IMR-90 (cell line): ENCODE measurements at regions not wholly inside any gene's neighbourhood (a gene's known extent, or its start where the extent isn't known, plus 50 kb on each side); places are given as distances from the start of the nearest gene placed in this dataset.

Experiments used
- ATAC-seq: fragments of 200-7000 bp; cut with Tn5 transposase; 2 replicates; pipeline ENCODE4 v1.9.1; 2020; ENCODE audit warnings: low read depth, mild to moderate bottlenecking, moderate library complexity
- BruUV-seq: library from RNA; stranded (reverse); fragments of 400-500 nt; replicated peaks from 2 replicates; lab custom pipeline; 2021; lab: Mats Ljungman, UMichigan
- CTCF ChIA-PET: fragments of 300-600 bp; formaldehyde crosslinking; extraction: SDS; loops from one replicate; lab custom pipeline; 2021; ENCODE audit warnings: antibody characterized with exemption; lab: Yijun Ruan, JAX
- POLR2A ChIA-PET: fragments of 300-600 bp; sonication (Branson Sonifier 250); formaldehyde crosslinking; loops from one replicate; lab custom pipeline; 2022; ENCODE audit warnings: antibody characterized with exemption; ENCODE audit not compliant: unreplicated experiment; lab: Charles Lee
- DNase-seq: peaks from one replicate; pipeline ENCODE4 v3.0.0; 2013
- H2AFZ ChIP-seq: replicated peaks from 2 replicates; pipeline ENCODE3; 2013; ENCODE audit warnings: low read length, mild to moderate bottlenecking; ENCODE audit not compliant: poor library complexity
- H2AK5ac ChIP-seq: 2 replicates; pipeline ENCODE4 v1.6.1; 2013; ENCODE audit warnings: low read depth, low read length, inconsistent platforms
- H2AK9ac ChIP-seq: replicated peaks from 2 replicates; pipeline ENCODE3; 2013; ENCODE audit warnings: mild to moderate bottlenecking, low read depth, low read length, moderate library complexity; ENCODE audit not compliant: poor library complexity
- H2BK120ac ChIP-seq: 2 replicates; pipeline ENCODE4 v1.6.1; 2013; ENCODE audit warnings: low read depth, low read length, inconsistent platforms
- H2BK15ac ChIP-seq: 3 replicates; pipeline ENCODE4 v1.6.1; 2013; ENCODE audit warnings: low read depth, low read length, inconsistent platforms
- H2BK20ac ChIP-seq: 2 replicates; pipeline ENCODE4 v1.6.1; 2013; ENCODE audit warnings: low read depth, mild to moderate bottlenecking, inconsistent platforms, low read length, moderate library complexity
- H2BK5ac ChIP-seq: 2 replicates; pipeline ENCODE4 v1.6.1; 2013; ENCODE audit warnings: mild to moderate bottlenecking, low read depth, low read length, inconsistent platforms; ENCODE audit not compliant: poor library complexity, severe bottlenecking
- H3K14ac ChIP-seq: replicated peaks from 2 replicates; pipeline ENCODE4 v1.6.1; 2013; ENCODE audit warnings: low read depth, low read length, inconsistent platforms
- H3K18ac ChIP-seq: 2 replicates; pipeline ENCODE4 v1.6.1; 2013; ENCODE audit warnings: low read depth, low read length, control low read depth
- H3K23ac ChIP-seq: 2 replicates; pipeline ENCODE4 v1.6.1; 2013; ENCODE audit warnings: low read depth, low read length, inconsistent platforms
- H3K27ac ChIP-seq: 2 replicates; pipeline ENCODE4 v1.5.1; 2013; ENCODE audit warnings: mild to moderate bottlenecking, control low read depth, low read length; ENCODE audit not compliant: insufficient read depth
- H3K27me3 ChIP-seq: 2 replicates; pipeline ENCODE4 v1.6.1; 2013; ENCODE audit warnings: low read length; ENCODE audit not compliant: control insufficient read depth, insufficient read depth
- H3K36me3 ChIP-seq: 2 replicates; pipeline ENCODE4 v1.6.1; 2013; ENCODE audit warnings: low read length, mixed read lengths; ENCODE audit not compliant: control insufficient read depth, insufficient read depth
- H3K4ac ChIP-seq: 2 replicates; pipeline ENCODE4 v1.6.1; 2013; ENCODE audit warnings: low read depth, low read length, inconsistent platforms
- H3K4me1 ChIP-seq: 2 replicates; pipeline ENCODE4 v1.6.1; 2013; ENCODE audit warnings: low read length, mixed read lengths; ENCODE audit not compliant: control insufficient read depth, insufficient read depth
- H3K4me2 ChIP-seq: 2 replicates; pipeline ENCODE4 v1.6.1; 2013; ENCODE audit warnings: low read depth, mild to moderate bottlenecking, control low read depth, low read length, moderate library complexity
- H3K4me3 ChIP-seq: 2 replicates; pipeline ENCODE4 v1.5.1; 2013; ENCODE audit warnings: low read depth, mild to moderate bottlenecking, control low read depth, low read length, moderate library complexity; ENCODE audit not compliant: insufficient read depth
- H3K56ac ChIP-seq: 2 replicates; pipeline ENCODE4 v1.6.1; 2013; ENCODE audit warnings: low read length, inconsistent platforms; ENCODE audit not compliant: insufficient read depth; ENCODE audit errors: extremely low read depth
- H3K79me1 ChIP-seq, 2 experiments: 2 replicates each; pipeline ENCODE4 v1.6.1; 2013; ENCODE audit warnings: low read length in 2 of 2, inconsistent platforms in 1 of 2, low read depth in 1 of 2
- H3K9ac ChIP-seq: 2 replicates; pipeline ENCODE4 v1.6.1; 2013; ENCODE audit warnings: low read depth, low read length, control low read depth
- H3K9me1 ChIP-seq: 2 replicates; pipeline ENCODE4 v1.6.1; 2013; ENCODE audit warnings: low read length, inconsistent platforms; ENCODE audit not compliant: insufficient read depth
- H3K9me3 ChIP-seq: 2 replicates; pipeline ENCODE4 v1.6.1; 2013; ENCODE audit warnings: low read length; ENCODE audit not compliant: control insufficient read depth, insufficient read depth
- H4K20me1 ChIP-seq: 2 replicates; pipeline ENCODE4 v1.6.1; 2013; ENCODE audit warnings: low read length, inconsistent platforms; ENCODE audit not compliant: insufficient read depth
- H4K5ac ChIP-seq: 2 replicates; pipeline ENCODE4 v1.6.1; 2013; ENCODE audit warnings: mild to moderate bottlenecking, low read depth, low read length, control low read depth
- H4K8ac ChIP-seq, 2 experiments: 2 replicates each; pipeline ENCODE4 v1.6.1; 2013; ENCODE audit warnings: low read depth in 2 of 2, low read length in 2 of 2, control low read depth in 1 of 2, inconsistent platforms in 1 of 2
- H4K91ac ChIP-seq: 2 replicates; pipeline ENCODE4 v1.6.1; 2013; ENCODE audit warnings: low read depth, low read length, inconsistent platforms; ENCODE audit not compliant: insufficient read depth
- BHLHE40 ChIP-seq: fragments of 150-350 bp; IDR thresholded peaks from 2 replicates; pipeline ENCODE4 v1.6.1; 2016; ENCODE audit warnings: mild to moderate bottlenecking, low read depth, low read length
- CEBPB ChIP-seq: IDR thresholded peaks from 2 replicates; pipeline ENCODE4 v1.6.1; 2012; ENCODE audit warnings: low read depth, low read length, improper control_type of control experiment
- CHD1 ChIP-seq: IDR thresholded peaks from 2 replicates; pipeline ENCODE4 v1.6.1; 2012; ENCODE audit warnings: low read depth, low read length, improper control_type of control experiment
- CTCF ChIP-seq: conservative IDR thresholded peaks from 2 replicates; pipeline ENCODE4 v1.5.1; 2012; ENCODE audit warnings: mild to moderate bottlenecking, low read depth, low read length, improper control_type of control experiment
- ELK1 ChIP-seq: fragments of 150-350 bp; IDR thresholded peaks from 2 replicates; pipeline ENCODE4 v1.6.1; 2016; ENCODE audit warnings: low read depth, mild to moderate bottlenecking, low read length, moderate library complexity, borderline replicate concordance
- FOS ChIP-seq: fragments of 150-350 bp; IDR thresholded peaks from 2 replicates; pipeline ENCODE4 v1.6.1; 2016; ENCODE audit warnings: low read depth, low read length
- MAFK ChIP-seq: IDR thresholded peaks from 2 replicates; pipeline ENCODE4 v1.6.1; 2012; ENCODE audit warnings: low read depth, low read length, improper control_type of control experiment
- MAZ ChIP-seq: IDR thresholded peaks from 2 replicates; pipeline ENCODE4 v1.6.1; 2012; ENCODE audit warnings: low read depth, mild to moderate bottlenecking, low read length, improper control_type of control experiment, moderate library complexity, borderline replicate concordance
- MXI1 ChIP-seq: IDR thresholded peaks from 2 replicates; pipeline ENCODE4 v1.6.1; 2012; ENCODE audit warnings: low read depth, mild to moderate bottlenecking, low read length, moderate library complexity, borderline replicate concordance
- NFE2L2 ChIP-seq: fragments of 150-350 bp; IDR thresholded peaks from 2 replicates; pipeline ENCODE4 v1.6.1; 2016; ENCODE audit warnings: low read depth, mild to moderate bottlenecking, low read length
- POLR2A ChIP-seq: IDR thresholded peaks from 2 replicates; pipeline ENCODE4 v1.6.1; 2012; ENCODE audit warnings: mild to moderate bottlenecking, low read depth, low read length
- RAD21 ChIP-seq: IDR thresholded peaks from 2 replicates; pipeline ENCODE4 v1.6.1; 2012; ENCODE audit warnings: low read length, improper control_type of control experiment
- RCOR1 ChIP-seq: IDR thresholded peaks from 2 replicates; pipeline ENCODE4 v1.6.1; 2012; ENCODE audit warnings: mild to moderate bottlenecking, low read length, improper control_type of control experiment; ENCODE audit not compliant: insufficient replicate concordance
- RFX5 ChIP-seq: IDR thresholded peaks from 2 replicates; pipeline ENCODE4 v1.8.0; 2012; ENCODE audit warnings: low read depth, mild to moderate bottlenecking, low read length, moderate library complexity
- SMC3 ChIP-seq: fragments of 150-350 bp; IDR thresholded peaks from 2 replicates; pipeline ENCODE4 v1.6.1; 2016; ENCODE audit warnings: low read depth, mild to moderate bottlenecking, antibody characterized with exemption, low read length, moderate library complexity
- USF2 ChIP-seq: fragments of 150-350 bp; IDR thresholded peaks from 2 replicates; pipeline ENCODE4 v1.6.1; 2017; ENCODE audit warnings: mild to moderate bottlenecking, antibody characterized with exemption, low read length, low read depth
- WGBS, 2 experiments: methylation state at CpG; one replicate each; pipeline versions ENCODE4 v1.1.5 to v1.1.7; 2013; ENCODE audit warnings: missing lambda C conversion rate in 2 of 2; ENCODE audit not compliant: insufficient read length in 1 of 2; ENCODE audit errors: extremely low coverage in 2 of 2; 5-methylcytosine and 5-hydroxymethylcytosine counted together
- dilution Hi-C: fragments of 300-500 bp; cut with HindIII; formaldehyde crosslinking; loops from one replicate; pipeline ENCODE4 v1.14.3; 2018; ENCODE audit warnings: low sequenced_read_pairs; ENCODE audit not compliant: unreplicated experiment
- in situ Hi-C: fragments of 300-500 bp; cut with MboI; formaldehyde crosslinking; loops from 3 replicates; pipeline ENCODE4 v1.14.3; 2019; ENCODE audit warnings: low sequenced_read_pairs, inconsistent platforms, mixed read lengths
- intact Hi-C: fragments of 100-400 bp; cut with micrococcal nuclease; formaldehyde crosslinking; loops from 2 replicates; pipeline ENCODE4 v1.10.0; 2022

- H3K9me1 ChIP-seq: no peaks in the 10 kb centered on the region
- H2AK5ac ChIP-seq: no peak overlapping the region
- no peaks in the 10 kb centered on the region for H3K79me1 ChIP-seq
- no peaks in the 10 kb centered on the region for H4K20me1 ChIP-seq
- no peak overlapping the region for H4K8ac ChIP-seq
- no peaks in the 10 kb centered on the region for H3K4me1 ChIP-seq
- no peak overlapping the region for H3K14ac ChIP-seq
- no peak overlapping the region for H2BK120ac ChIP-seq
- H3K23ac ChIP-seq: no peak overlapping the region
- DNase-seq (no peak), ATAC-seq (no peak)
- no peak overlapping the region for H3K4ac ChIP-seq
- H2BK5ac ChIP-seq: no peak overlapping the region
- H3K36me3 ChIP-seq: no peaks in the 10 kb centered on the region
- CTCF ChIA-PET: interaction anchor here (0.6 to 0.7 kb wide), 2 partner anchors 17 to 522 kb away, joined by 4 to 5 read pairs; no protein-coding TSS in a partner anchor
- in situ Hi-C loops: no loop called here
- H2BK20ac ChIP-seq: no peak overlapping the region
- TF ChIP-seq FOS (no peak), NFE2L2 (no peak), MAFK (no peak), CTCF (no peak), SMC3 (no peak), RFX5 (no peak), RAD21 (no peak), POLR2A (no peak), CEBPB (no peak), USF2 (no peak), ELK1 (no peak), MAZ (no peak), MXI1 (no peak), CHD1 (no peak), RCOR1 (no peak), BHLHE40 (no peak)
- no peak overlapping the region for H3K4me2 ChIP-seq
- dilution Hi-C loops: no loop called here
- WGBS, 2 experiments: no CpG with 5 or more reads among the region's 2 CpGs
- POLR2A ChIA-PET: no interaction called here
- no peak overlapping the region for H4K91ac ChIP-seq
- no peak overlapping the region for H4K5ac ChIP-seq
- no peak overlapping the region for H3K56ac ChIP-seq
- no peak overlapping the region for H3K9ac ChIP-seq
- no peak overlapping the region for H3K27ac ChIP-seq
- no TSS peak for BruUV-seq
- no peak overlapping the region for H3K4me3 ChIP-seq
- H3K18ac ChIP-seq: no peak overlapping the region
- H3K9me3 ChIP-seq: no peaks in the 10 kb centered on the region
- intact Hi-C loops: no loop called here
- no peak overlapping the region for H2BK15ac ChIP-seq
- H3K27me3 ChIP-seq: no peaks in the 10 kb centered on the region
- H2AK9ac ChIP-seq: no peak overlapping the region
- H2AFZ ChIP-seq: no peak overlapping the region
Observed at GRCh38 chr2:103327386-103327785, 565.6 kb downstream of the TMEM182 start.
